GM19240 (cell line): ENCODE measurements at regions not wholly inside any gene's neighbourhood (a gene's known extent, or its start where the extent isn't known, plus 50 kb on each side); places are given as distances from the start of the nearest gene placed in this dataset.

Experiments used
- DNase-seq: peaks from one replicate; pipeline ENCODE4 v3.0.0; 2011; ENCODE audit warnings: low spot score; ENCODE audit not compliant: insufficient read length

DNA sequence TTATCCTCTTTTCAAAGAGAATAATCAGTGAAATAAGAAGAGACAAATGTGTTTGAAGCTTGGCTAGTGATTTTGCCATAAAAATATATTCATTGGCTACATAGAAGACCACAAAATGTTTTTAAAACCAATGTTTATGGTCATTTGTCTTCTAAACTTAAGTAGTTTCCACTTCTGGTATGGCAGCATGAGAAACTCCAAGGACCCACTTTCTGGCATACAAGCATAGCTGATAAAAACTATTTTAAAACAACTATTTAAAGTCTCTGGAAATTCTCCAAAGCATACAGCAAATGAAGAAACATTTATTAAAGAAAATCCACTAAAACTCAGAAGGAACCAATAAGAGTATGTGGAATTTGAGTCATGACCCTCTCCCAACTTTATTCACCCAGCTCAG is 89.2 kb upstream of the TOMM7 start:
- DNase-seq = no peak

DNA sequence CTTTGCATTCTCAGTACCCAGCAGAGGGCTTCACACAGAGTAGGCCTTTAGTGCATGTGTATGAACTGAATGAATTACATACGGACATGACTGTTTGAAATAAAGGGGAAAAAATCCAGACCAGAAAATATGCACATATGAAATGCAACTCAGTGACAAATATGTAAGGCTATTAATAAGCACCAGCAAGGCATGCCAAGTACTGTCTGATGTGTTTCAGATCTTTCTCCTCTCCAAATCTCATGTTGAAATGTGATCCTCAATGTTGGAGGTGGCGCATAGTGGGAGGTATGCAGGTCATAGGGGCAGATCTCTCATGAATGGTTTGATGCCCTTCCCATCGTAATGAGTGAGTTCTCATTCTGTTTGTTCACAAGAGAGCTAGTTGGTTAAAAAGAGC is 87.3 kb upstream of the TOMM7 start:
- no peak for DNase-seq

DNA sequence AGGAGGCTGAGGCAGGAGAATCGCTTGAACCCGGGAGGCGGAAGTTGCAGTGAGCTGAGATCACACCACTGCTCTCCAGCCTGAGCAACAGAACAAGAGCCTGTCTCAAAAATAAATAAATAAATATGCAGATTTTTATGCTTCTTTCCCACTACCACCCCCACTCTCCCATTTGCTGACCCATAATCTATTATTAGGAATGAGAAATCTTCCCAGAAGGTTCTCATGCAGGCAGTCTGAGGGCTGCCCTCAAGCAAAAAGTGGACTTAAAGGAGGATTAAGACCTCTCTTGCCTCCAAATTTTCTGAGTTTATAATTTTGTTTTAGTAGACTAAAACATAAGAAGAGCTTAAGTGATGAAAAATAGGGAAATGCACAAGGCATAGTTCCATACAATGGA is 85.2 kb upstream of the TOMM7 start:
- DNase-seq = no peak

DNA sequence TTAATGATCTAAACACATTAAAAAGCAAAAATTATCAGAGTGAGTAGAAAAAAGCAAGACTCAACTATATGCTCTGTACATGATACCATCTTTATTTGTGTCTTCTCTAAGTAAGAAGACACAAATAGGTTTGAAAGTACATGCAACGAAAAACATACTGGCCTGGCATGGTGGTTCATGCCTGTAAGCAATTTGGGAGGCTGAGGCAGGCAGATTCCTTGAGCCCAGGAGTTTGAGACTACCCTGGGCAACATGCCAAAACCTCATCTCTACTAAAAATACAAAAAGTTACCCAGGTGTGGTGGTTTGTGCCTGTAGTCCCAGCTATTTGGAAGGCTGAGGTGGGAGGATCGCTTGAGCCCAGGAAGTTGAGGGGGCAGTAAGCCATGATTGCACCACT is 78.1 kb upstream of the TOMM7 start:
- no peak for DNase-seq

DNA sequence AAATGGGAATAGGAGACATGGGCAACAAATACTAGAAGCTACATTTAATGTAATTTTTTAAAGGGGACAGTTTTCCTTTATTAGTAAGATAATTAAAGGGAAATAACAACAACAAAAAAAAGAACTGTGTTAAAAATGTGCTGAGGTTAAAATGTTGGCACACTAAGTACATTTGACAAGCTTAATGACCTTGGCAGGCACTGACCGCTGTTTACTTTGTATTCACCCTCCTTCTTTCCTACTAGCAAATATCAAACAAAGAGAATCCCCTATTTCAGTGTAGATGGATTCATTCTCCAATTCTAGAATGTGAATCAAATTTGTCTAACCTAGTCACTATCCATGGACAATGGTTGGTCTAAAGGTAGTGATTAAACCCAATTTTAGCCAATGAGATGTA is 77.5 kb upstream of the TOMM7 start:
- no peak for DNase-seq

DNA sequence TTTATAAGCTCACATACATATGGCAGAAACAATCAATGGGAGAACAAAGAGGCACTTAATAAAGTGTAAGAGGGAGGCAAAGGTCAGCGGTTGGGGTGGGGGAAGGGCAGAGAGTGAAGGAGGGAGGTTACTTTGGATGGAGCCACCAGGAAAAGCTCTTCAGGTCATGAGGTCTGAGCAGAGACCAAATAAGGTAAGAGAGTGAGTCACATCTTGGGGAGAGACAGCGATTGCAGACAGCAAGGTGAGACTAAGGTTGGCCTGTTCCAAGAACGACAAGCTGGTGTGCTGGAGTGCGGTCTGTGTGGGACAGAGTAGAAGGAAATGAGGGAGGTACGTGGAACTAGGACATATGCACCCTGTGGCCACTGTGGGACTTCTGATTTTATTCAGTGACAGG is 74.3 kb upstream of the TOMM7 start:
- DNase-seq = no peak

DNA sequence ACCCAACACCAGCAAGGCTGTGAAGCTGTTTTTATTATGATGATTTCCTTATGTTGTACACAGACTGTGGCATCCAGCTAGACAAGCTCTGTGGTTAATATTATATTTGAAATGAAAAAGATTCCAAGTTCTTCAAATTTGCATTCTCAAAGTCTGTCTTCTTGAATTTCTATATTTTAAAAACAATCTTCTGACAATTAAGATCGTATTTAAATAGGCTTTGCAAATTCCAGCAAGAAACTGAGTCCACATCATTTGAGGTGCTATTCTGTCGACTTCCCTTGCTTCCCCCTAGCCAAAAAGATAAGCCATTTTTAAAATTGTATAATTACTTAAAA is 73.1 kb upstream of the TOMM7 start:
- DNase-seq = no peak

DNA sequence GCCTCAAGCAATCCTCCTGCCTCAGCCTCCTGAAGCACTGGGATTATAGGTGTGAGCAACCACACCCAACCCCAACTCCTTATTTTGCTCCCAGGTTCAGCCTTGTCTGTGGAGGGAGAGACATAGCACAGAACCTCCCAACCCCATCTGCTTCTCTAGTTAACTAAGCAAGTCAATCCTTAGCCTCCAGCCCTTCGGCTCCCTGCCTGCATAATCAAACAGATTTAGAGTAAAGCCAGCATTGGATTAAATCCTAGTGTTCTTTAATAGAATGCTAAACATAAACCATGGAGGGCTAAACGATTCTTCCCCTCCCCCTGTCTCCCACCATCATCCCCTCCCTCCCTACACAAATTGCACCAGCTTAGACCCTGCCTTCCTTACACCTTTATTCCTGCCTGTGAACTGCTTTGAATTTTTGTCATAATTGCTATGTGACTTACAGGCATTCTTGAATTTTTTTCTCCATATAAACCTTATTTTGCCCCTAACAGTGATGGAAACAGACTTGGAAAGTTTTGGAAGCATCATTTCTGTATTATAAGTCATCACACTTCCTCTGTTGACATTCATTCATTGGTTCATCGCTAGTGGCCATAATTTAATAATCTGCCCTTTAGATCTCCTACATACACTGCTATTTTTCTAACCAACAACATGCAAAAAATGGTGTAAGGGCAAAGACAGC is 72.6 kb upstream of the TOMM7 start:
- DNase-seq = no peak

DNA sequence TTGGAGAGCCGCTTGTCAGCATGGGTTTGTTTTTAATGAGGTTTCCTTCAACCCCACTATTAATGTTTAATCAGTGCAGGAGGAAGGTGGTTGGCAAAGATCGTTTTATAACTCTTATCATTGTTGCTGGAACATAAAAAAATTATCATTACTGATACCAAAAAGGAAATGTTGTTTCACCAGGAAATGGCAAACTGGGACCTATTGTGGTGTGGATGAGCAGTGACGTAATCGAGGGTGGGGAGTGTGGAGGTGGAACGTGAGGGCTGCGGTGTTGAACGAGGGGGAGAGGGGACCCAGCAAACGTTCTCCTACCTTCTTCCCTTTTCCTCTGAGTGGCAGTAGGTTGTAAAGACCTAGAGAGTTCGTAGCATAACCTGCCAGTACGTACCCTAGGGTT is 71.9 kb upstream of the TOMM7 start:
- DNase-seq = no peak

DNA sequence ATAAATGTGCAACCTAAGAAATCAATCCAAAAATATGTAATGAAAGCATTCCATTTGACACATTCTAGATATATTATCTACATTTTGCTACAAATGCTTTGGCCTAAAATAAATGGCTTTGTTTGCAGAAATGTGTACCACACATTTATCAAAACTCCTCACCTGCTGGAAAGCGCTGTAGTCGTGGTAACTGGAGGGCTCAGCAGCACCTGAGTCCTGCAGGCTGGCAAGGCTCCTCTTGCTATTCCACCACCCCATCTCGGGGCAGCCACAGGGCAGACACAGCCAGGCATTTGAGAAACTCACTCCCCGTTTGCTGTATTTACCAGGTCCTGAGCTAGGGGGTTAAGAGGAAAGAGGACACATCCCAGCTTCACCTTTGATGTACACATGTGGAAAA is 68.1 kb upstream of the TOMM7 start:
- DNase-seq = no peak

DNA sequence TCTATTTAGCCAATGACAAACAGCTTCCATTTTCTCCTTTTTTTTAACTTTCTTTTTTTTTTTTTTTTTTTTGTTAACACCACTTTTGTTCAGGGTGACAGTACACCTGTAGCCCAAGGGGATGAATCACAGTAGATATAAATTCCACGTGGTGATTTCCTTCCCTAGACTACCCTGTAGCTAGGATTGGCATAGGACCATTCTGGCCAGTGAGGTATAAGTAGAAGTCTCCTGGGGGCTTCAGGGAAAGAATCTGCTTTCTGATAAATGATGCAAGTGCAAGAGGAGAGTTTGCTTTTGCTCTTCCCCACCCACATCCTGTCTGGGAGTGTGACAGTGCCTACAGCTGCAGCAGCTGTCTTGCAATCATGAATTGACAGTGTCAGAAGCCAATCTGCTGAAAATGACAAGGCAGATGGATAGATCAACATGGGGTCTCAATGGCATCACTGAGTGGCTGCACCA is 63.2 kb upstream of the TOMM7 start:
- peak; percentile 66 for DNase-seq

DNA sequence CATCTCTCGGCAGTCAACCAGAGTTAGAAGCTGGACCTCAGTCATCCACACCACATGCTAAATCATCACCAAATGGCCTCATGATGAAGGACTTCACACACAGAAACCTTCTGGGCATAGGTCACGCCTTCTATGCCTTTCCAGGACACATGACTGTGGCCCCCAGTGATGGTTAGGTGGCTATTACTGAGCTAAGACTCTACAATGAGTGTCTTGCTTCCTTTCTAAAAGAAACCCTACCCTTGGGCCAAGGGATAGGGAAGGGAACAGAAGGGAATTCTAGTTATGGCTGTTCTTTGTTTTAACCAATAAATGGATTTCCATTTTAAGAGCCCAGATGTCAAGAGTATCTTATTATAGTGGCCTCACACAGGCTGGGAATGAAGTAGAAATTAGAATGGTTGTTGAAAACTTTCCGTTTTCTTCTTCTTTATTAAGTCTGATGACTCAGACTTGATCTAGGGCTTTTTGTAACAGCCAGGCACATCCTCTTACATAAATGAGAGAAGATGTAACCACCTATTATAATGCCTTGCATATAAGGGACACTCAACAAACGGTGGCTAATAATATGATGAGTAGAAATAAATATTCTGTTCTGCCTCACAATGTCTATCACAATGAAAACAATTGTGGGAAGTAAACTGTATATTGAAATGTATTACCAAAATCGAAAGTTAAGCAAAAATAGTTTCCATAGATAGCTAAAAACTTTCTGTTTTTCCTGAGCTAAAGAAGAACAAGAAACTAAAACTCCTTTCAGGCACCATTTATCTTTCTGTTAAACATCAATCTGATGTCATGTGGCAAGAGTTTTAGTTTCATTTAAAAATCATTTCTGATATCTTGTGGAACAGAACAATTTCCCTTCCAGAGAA is 62.5 kb upstream of the TOMM7 start:
- no peak for DNase-seq

DNA sequence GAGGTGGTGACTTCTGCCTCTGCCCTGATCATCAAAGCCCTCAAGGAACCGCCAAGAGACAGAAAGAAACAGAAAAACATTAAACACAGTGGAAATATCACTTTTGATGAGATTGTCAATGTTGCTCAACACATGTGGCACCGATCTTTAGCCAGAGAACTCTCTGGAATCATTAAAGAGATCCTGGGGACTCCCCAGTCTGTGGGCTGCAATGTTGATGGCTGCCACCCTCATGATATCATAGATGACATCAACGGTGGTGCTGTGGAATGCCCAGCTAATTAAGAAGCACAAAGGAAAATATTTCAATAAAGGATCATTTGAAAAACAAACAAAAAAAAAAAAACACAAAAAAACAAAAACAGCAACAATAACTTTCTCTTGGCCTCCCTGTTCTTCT is 59.5 kb upstream of the TOMM7 start:
- no peak for DNase-seq

DNA sequence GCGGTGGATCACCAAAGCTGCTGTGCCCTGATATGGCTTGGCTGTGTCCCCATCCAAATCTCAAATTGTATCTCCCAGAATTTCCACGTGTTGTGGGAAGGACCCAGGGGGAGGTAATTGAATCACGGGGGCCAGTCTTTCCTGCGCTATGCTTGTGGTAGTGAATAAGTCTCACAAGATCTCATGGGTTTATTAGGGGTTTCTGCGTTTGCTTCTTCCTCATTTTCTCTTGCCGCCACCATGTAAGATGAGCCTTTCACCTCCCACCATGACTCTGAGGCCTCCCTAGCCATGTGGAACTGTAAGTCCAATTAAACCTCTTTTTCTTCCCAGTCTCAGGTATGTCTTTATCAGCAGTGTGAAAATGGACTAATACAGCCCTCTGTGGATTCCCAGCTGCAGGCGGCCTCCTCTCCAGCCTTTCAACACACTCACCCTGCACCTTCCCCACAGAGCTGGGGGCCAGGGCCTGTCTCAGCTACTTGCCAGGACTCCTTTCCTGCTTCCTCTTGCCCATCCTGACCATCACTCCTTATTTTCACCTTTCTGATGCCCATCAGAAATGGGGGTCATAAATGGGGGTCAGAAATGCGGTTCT is 57.2 kb upstream of the TOMM7 start:
- no peak for DNase-seq

DNA sequence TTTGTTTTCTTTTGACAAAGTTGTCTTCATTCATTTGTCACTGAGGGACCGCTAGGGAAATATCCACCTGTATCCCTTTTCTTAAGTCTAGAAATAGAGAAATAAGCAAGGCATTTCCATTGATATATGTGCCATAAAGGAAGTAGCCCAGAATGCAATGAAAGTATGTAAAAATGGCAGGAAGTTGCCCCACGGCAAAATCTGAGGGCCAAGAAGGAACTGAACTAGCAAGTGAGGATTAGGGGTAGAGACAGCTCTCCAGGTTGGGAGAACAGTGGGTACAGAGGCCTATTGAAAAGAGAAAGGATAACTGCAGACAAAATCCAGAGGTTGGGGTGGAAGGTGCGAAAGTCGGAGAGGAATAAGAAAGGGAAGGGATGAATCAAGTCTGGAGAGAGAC is 56.6 kb upstream of the TOMM7 start:
- DNase-seq = no peak

DNA sequence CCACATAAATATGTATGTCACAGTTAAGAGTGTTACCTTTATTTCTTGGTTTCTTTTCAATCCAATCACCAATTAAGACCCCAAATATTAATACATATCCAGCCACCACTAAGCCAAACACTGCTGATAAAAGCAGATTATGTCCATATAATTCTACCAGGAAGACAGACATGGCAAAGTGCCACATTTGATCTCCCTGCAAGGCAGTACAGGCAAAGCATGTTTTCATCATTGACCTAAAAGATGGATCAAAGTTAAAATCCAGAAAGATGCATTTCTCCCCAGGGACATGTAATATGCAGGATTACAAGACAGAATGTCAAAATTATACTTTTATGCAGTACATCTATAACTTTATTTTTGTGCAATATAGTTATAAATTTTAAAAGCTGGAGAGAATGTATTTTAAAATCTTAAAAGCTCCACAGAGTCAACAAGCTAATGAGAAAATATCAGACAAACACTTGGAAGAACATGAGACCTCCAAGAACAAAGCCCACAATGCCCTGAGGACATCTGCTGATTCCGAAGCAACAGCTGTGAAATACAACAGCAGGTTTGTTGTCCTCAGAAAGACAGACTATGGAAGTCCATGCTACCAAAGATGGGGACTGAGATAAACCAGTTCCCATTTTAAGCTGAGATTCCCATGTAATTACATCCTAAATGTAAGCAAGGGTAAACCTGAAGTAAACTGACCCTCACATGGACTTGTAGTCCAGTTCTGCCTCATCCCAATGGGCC is 54.5 kb upstream of the TOMM7 start:
- no peak for DNase-seq

DNA sequence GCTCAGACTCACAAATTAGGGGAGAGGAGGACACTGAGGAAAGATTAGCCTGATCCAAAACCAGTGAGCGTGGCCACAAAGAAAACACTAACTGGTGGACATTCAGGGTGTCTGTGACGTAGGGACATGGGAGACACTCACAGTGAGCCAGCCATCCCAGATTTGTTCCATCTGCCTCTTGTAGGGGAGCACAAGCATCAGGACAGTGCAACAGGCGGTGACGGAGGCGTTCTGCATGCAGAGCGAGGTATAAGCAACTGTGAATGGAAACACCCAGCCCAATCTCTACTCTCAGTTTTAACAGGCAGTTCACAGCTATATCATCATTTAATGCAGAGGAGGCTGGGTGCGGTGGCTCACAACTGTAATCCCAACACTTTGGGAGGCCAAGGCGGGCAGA is 52.8 kb upstream of the TOMM7 start:
- no peak for DNase-seq

DNA sequence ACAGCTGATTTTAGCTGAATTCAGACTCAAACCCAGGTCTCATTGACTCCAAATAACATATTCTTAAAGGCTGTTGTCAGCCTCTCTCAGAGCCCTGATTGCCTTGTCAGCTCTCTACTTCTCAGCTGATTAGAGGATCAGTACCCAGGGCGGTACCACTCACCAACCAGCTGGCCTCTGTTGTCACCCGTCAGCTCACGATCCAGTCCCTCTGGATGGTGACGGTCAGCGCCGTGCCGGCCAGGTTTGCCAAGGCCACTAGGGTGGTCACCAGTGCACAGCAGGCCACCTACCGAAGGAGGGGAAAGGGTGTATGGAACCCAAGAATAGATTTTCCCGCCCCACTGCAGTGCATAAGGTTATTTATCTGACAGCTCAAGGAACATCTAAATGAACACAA is 52.3 kb upstream of the TOMM7 start:
- DNase-seq = no peak
